Stimulated activated CD4-positive, alpha-beta T cell treated with anti-CD3 and anti-CD28 coated beads, Interleukin-1b, Interleukin-23, amount 100 ng/mL, for 4 hours (primary cell): ENCODE measurements at regions not wholly inside any gene's neighbourhood (a gene's known extent, or its start where the extent isn't known, plus 50 kb on each side); places are given as distances from the start of the nearest gene placed in this dataset.

Experiments
- DNase-seq, 2 donors: peaks; one replicate each; pipeline ENCODE4 v3.0.0-alpha.2; 2020; ENCODE audit warnings: low read depth in 2 of 2

DNA sequence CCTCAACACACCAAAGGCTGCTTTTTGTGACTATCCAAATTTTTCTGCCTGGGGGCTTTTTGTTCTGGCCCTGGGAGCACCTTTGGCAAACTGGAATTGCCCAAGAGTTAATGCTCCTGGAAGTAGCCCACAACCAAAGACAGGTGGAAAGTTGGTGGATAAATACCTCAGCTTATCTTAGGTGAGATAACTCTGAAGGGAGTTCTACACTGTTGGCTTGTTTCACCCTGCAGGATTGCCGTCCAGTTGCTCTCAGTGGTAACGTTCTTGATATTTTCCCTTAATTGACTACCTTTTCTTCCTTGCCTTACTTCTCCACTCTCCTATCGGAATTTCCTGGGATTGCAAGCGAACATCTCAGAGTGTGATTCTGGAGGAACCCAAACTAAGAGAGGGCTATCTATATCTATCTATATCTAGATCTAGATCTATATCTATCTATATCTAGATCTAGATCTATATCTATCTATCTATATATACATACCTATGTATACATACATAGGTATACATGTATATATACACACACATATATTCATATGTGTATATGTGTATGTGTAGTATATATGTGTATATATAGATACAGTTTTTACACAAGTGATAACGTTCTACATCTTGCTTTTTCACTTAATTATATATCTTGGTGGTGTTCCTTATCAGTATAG lies 82.6 kb upstream of the DHX15 start:
- no peak for DNase-seq

DNA sequence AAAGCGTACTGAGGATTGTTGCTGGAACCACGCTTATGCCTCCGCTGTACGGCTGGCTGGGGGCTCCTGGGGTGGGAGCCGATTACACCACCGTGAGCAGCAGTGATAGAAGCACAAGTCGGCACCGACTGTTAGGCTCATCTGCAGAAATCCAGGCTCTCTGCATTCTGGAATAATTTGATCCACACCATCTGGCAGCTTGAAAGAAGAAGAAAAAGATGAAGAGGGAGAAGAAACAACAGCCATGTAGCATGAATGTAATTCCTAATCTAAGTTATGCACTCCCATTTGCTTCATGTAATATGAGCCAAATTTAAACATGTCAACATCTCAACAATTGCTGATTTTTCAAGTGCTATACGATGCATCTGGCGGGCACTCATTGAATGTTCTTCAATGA lies 84.6 kb upstream of the DHX15 start:
- no peak for DNase-seq

DNA sequence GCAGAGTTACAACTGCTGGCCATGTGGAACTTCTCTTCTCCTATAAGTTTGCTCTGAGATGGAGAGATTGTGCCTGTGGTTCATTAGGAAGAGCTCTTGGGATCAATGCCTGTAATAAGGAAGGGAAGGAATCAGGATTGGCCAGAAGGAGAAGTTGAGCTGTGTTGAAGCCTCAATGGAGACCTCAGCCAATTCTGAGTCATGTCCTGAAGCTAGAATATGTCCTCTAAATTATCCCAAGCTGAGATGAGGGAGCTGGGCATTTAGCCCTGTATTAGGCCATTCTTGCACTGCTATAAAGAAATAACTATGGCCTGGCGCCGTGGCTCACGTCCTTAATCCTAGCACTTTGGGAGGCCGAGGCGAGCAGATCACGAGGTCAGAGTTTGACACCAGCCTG lies 85.4 kb upstream of the DHX15 start:
- no peak for DNase-seq

DNA sequence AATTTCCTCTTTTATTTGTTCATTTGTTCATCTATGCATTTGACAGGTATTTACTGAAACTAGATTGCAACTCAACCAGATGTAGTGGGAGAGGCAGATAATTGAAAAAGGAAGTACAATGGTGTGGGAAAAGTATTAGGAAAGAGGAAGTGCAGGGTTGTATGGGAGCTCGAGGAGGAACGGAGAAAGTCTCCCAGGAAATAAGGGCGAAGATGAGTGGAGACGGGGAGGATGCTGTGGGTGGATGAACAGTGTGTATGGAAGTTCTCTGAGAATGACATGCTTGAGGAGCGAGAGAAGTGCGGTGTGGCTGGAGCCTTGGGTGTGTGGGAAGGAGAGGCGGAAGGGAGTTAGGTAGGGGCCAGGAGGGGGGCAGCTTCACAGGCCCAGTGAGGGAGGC lies 87.5 kb upstream of the DHX15 start:
- DNase-seq = no peak

DNA sequence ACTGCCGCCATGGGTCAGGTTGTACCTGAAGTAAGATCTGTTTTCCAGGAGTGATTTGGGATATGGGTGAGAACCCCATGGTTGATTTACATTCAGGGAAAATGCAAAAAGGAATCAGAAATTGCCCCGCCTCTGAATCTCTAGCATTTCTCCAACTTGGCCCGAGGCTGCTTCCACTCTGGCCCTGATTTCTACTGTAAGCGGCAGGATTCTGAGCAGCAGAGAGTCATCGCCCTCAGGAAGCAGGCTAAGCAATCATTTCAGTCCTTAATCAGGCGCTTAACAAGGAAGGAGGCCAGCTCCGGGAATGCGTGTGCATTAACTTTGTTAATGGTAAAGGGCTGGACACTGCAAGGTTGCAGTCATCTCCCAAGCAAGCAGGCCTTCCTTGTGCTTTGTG lies 88.5 kb upstream of the DHX15 start:
- DNase-seq = no peak

DNA sequence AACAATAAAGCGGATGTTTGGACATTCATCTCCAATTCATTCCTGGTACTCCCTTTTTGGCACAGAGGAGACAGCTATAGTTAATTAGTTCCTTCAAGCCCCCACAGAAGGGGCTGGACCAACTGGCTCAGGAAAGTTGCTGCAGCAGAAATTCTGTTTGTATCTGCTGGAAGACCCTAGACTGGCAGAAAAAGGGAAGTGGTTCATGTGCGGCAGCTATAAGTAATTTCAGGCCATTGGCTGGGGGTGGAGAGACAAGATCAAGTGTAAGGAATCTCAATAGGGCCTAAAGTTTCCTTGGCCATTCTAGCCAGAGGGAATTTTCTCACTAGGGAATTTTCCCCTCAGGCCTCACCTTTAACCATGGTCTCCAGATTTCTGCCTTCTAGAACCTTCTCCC lies 89.9 kb upstream of the DHX15 start:
- no peak for DNase-seq

DNA sequence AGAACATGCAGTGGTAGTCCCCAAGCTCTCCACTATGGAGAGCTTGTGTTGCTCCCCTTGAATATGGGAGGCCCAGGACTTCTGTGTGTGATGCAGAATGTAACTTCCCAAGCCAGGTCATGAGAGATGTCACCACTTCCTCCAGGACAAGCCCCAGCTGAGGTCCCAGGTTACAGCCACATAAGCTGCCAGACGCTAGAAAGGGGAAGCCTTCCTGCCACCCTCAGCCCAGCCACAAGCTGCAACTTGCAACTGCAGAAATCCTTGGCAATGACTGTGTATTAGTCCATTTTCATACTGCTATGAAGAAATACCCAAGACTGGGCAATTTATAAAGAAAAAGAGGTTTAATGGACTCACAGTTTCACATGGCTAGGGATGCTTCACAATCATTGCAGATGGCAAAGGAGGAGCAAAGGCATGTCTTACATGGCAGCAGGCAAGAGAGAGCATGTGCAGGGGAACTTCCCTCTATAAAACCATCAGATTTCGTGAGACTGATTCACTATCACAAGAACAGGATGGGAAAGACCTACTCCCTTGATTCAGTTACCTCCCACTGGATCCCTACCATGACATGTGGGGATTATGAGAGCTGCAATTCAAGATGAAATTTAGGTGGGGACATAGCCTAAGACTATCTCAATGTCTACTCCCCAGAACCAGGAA lies 91.5 kb upstream of the DHX15 start:
- DNase-seq = no peak

DNA sequence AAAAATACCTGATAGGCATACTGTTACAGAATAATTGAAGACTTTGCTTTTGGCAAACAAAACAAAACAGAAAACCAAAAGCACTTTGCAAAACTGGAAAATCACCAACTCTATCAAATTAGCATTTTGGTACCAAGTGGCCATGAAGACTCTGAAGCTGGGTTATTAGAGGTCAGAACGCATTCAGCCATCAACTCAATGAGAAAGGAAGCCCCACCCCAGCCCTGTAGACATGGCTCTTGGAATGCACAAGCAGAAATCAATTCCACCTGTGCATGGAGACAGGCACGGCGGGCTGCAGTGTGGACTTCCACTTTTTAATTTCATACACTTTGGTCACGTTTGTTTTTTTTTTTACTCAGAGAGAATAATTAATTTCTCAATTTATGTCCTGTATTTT lies 93.6 kb upstream of the DHX15 start:
- no peak for DNase-seq

DNA sequence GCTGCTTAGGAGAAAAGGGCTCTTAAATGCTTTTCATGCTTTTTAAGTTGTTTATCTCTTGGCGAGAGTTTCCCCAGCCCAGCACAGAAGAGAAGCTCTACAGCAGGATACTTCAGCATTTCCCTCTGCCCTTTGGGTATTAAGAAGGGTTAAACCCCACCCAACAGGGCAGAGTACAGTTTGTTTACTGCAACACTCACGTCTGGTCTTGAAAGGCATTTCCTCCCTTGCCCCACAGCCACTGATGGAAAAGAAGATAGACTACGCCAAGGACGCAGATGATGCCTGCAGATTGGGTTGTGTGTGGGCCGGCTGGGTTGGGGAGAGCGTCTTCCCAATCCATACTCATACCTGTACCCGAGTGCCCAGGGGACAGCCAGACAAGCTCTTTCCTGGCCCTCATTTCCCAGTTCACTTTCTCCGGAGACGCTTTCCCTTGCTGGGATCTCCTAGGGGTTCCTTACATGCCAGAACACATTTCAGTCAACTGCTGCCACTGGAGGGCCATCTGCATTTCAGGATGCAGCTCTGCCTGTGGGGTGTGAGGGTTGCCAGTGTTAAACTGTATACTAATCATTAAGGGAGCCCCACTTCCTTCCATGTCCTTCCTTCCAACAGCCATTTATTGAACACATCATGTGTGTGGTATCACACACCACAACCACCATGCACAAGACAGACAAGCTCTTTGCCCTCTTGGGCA lies 96.5 kb upstream of the DHX15 start:
- no peak for DNase-seq

DNA sequence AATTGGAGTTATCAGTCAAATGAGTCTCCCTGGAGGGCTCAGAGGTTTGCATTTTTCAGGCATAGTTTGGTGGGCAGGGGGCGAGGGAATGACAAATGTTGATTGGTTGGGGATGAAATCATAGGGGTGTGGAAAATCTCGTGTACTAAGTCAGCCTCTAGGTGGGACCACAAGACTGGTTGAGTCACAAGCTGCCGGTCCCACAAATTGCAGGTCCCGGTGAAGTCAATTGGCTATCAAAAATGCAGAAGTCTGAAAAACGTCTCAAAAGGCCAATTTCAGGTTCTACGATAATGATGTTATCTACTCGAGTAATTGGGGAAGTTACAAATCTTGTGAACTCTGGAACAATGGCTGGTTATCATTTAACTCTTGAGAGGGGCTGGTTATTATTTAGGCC lies 98.8 kb upstream of the DHX15 start:
- no peak for DNase-seq

DNA sequence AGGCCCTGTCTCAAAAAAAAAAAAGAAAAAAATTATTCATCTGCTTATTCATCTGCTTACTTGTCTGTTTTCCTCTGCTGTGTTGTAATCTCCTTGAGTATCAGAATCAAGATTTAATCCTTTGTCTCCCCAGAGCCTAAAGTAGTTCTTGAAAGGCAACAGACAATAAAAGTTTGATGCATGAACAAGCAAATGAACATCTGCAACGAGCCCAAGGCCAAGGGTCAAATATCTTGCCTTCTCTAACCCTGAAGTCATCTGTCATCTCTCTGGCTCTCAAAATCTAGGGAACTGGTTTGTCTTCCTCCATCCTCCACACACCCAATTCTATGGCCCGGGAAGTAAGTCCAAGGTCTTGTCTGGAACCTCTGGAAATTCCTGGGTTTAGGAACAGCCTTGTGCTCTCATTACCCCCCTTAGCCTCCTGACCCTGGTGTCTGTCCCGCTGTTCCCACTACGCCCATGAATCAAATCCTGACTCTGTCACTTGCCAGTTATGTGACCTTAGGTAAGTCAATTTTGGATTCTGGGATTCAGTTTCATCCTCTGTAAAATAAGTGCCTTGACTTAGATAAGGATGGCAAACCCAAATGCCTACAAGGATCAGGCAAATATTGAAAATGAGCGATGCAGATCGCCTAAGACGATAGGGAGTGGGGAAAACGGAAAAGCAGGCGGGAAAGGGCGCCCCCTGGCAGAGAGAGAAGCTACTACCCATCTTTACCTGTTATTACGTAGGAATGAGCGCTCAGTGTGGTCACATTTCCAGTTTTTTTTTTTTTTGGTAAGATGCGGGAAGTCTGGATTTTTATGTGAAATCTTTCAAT lies 102.7 kb upstream of the DHX15 start:
- peak in 1 of 2 donors; percentile 3 for DNase-seq

DNA sequence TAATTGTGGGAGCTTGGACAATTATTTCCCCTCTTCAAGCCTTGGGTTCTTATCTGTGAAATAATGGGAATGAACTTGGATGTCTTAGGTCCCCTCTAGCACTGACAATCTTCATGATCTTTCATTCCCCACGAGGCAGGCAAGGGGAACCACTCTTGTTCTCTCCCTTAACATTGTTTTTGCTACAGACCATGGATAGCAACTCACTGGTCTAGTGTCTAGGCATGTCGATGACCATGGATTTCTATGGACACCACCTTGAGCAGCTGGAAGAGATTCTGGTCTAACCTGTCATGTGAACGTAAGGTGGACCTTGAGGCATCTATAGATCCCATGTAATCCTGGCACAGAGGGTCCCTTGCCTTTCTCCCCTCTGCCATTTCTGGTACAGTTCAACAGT lies 104.1 kb upstream of the DHX15 start:
- DNase-seq = no peak

DNA sequence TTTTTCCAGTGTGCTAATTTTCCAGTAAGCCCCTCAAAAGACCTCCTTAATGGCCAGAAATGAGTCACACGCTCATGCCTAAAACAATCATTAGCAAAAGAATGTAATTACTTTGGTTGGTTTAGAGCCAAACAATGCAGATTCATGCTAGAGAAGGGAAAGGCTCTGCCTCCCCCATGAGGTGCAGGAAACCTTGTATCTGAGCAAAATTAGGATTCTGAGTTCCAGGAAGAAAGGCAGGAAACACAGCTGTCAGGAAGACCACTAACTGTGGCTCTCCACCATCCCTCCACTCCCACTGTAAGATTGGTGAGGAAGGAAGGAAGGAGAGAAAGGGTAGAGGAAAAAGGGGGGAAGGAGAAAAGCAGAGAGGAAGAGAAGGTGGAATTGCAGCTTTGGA lies 104.9 kb upstream of the DHX15 start:
- DNase-seq = no peak

DNA sequence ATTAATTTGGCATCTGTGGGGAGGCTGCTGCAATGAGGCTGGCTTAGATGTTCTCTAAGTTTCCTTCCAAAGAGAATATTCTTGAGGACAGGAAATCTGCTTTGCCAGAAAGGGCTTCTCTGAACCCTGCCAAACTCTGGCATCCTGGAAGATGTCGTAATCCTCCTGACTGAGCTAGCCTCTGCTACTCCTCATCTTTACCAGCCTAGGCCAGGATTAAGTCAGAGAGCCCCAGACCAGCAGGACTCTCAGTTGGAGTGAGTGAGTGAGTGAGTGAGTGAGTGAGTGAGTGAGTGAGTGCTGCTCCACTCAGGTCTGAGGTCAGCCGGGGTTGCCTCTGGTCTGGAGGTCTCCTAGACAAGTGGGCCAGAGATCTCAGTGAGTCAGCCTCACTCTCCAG lies 104.9 kb upstream of the SOD3 start:
- DNase-seq = no peak

DNA sequence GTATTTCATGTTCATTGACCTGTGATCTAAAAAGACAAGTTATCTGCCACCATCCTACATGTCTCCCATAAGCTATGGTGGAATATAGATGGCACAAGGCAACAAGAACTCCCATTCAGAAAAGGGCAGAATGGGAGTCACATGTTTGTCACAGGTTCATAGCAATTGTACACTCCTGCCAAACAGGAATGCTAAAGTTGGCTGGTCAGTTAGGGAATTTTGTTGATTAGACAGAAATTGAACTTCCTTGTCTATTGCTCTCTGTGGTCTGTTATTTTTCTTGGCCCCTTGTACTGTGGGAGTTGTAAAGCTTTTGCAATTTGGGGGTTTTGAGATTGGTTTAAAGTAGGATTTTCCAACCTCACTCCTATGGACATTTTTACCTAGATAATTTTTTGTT lies 101.7 kb upstream of the SOD3 start:
- DNase-seq = no peak

DNA sequence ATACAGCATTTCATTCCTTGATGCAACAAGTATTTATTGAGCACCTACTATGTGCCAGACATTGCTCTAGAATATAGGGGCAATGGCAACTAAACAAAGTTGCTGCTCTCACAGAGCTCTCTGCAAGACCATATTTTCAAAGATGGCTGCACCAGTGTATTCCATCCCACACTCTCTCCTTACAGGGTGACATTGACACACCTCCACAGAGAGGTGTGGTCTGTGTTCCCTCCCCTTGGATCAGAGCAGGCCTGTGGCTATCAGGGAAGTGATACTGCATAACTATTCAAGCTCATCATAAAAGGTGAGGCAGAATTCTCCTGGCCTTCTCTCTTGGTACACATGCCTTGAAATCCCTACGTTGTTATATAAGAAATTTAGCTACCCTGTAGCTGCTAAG lies 95.3 kb upstream of the SOD3 start:
- DNase-seq = no peak

DNA sequence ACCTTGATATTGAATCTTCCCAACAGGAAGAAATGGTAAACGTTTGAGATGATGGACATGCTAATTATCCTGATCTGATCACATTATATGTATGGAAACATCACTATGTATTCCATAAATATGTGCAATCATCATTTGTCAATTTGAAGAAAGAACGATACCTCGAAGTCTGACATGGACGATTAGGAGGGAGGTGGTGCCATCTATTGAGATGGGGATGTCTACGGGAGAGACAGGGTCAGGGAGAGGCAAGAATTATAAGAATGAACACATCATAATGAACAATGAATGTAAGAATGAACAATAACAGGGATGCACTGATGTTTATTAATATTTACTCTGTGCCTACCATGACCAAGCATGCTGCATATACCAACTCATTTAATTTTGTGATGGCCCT lies 93.7 kb upstream of the SOD3 start:
- no peak for DNase-seq

DNA sequence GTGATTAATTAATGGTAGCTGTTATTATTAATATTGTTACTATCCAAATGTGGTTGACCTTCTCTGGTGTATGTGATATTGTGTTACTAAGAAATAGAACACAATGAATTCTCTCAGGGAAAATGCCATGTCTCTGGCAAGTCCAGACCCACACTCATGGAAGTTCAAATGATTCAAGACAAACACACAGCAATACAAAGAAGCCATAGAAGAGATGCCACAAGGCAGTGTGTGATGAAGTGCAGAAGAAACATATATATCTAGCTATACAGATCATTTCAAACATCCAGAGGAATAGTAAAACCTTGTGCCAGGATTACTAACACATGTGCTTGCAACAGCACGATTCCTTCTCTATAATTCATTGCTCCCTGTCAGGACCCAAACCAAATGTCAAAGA lies 93.1 kb upstream of the SOD3 start:
- DNase-seq = no peak

DNA sequence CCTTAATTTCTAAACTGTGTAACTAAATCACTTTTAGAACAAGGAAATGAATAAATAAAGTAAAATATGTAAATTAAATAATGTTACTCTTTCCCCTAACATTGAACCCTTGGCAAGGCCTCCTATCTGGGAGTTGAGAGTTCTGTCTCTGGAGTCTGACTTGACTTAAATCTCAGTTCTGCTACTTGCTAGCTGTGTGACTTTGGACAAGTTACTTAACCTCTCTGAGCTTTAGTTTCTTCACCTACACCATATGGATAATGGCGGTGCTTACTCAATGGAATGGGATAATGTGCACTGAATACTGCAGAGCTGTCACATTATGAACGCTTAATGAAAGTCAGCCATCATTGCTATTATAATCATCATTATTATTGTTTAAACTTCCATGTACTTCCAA lies 92.1 kb upstream of the SOD3 start:
- no peak for DNase-seq

DNA sequence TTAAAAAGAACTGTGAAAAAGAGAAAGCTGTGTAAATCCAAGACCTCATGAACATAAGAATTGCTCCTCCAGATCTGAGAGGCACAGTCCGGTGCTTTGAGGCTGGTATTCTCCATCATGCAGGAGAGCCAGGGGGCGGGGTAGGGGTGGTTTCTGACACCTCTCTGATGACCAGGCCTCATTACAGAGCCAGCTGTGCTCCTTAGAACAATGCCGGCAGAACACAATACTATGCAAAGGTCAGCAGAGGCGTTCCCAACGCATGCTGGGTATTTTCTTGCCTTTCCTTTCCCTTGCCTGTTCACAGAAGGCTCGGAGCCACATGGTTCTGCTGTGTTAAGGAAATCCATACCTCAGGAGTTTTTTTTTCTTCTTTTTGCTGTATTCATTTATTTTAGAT lies 91.2 kb upstream of the SOD3 start:
- DNase-seq = no peak

DNA sequence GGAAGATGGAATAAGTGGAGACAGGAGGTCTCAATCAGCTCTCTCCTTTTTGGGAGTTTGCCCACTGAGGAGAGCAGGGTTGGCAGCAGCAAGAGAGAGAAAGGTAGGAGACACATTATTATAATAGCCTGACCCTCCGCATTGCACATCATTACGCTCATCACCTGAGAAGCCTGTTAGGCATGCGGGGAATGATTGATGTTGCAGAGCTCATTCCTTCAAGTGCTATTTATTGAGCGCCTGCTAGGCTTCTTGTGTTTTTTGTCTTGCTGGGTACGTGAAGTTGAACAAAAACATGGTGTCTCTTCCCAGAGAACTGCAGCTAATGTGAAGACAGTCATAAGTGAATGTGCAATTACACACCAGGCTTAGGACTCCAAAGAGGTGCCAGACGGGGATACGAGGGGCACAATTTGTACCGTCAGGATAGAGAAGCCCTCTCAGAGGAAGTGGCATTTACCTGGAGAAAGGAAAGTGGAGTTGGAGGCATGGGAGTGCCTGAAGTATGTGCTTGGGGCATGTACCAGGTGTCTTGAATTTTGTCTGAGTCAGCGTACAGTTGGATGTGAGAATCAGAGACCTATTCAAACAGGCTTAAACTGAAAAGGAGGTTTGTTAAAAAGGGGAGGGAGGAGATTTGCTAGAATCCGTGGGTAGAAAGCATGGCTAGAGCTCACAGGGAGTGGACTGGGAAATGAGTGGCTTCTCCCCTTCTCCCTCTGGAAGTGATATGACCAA lies 90.2 kb upstream of the SOD3 start:
- DNase-seq = no peak

DNA sequence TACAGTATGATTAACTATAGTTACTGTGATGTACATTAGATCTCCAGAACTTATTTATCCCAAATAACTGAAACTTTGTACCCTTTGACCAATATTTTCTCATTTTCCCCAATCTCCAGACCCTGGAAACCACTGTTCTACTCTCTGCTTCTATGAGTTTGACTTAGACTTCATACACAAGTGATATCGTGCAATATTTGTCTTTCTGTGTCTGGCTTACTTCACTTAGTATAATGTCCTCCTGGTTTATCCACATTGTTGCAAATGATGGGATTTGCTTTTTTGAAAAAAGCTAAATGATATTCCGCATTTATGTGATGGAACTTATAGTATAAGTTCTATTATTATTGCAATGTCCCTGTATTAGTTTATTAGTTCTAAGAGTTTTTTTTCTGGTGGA lies 81.8 kb upstream of the SOD3 start:
- no peak for DNase-seq
